LNCaP clone FGC (cell line): ENCODE measurements at regions not wholly inside any gene's neighbourhood (a gene's known extent, or its start where the extent isn't known, plus 50 kb on each side); places are given as distances from the start of the nearest gene placed in this dataset.
A peak's percentile ranks its signal among the peaks of the same experiment; 100 is the strongest.

ENCODE experiments used
- DNase-seq: peaks from one replicate; pipeline ENCODE4 v3.0.0-alpha.2; 2011; ENCODE audit warnings: low read depth
- H3K4me3 ChIP-seq: 2 replicates; pipeline ENCODE4 v1.5.1; 2011; ENCODE audit warnings: mild to moderate bottlenecking, low read depth, low read length, control low read depth
- TF ChIP-seq, protein P1 (sequence below): IDR thresholded peaks from 2 replicates; pipeline ENCODE4 v1.5.1; 2012; ENCODE audit warnings: mild to moderate bottlenecking; ENCODE audit not compliant: control insufficient read depth, insufficient read depth; ENCODE audit errors: extremely low read depth

- H3K4me3 ChIP-seq: no peak overlapping the region
- no peak for DNase-seq
- TF ChIP-seq, protein P1, sequence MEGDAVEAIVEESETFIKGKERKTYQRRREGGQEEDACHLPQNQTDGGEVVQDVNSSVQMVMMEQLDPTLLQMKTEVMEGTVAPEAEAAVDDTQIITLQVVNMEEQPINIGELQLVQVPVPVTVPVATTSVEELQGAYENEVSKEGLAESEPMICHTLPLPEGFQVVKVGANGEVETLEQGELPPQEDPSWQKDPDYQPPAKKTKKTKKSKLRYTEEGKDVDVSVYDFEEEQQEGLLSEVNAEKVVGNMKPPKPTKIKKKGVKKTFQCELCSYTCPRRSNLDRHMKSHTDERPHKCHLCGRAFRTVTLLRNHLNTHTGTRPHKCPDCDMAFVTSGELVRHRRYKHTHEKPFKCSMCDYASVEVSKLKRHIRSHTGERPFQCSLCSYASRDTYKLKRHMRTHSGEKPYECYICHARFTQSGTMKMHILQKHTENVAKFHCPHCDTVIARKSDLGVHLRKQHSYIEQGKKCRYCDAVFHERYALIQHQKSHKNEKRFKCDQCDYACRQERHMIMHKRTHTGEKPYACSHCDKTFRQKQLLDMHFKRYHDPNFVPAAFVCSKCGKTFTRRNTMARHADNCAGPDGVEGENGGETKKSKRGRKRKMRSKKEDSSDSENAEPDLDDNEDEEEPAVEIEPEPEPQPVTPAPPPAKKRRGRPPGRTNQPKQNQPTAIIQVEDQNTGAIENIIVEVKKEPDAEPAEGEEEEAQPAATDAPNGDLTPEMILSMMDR: no peak
Observed at GRCh38 chr3:55307622-55308021, 179.5 kb downstream of the WNT5A start.

GRCh38 chr3:55305696-55306485 lies 181.2 kb downstream of the WNT5A start:
- TF ChIP-seq, protein P1: no peak
- no peak for DNase-seq
- H3K4me3 ChIP-seq: no peak overlapping the region

- TF ChIP-seq, protein P1: no peak
Observed at GRCh38 chr3:55300701-55301100, 186.4 kb downstream of the WNT5A start.

GRCh38 chr3:55297706-55298105 lies 189.4 kb downstream of the WNT5A start:
- TF ChIP-seq, protein P1: no peak
- H3K4me3 ChIP-seq: no peak overlapping the region

More at GRCh38 chr3:55300701-55301100, 186.4 kb downstream of the WNT5A start:
- no peak overlapping the region for H3K4me3 ChIP-seq
- no peak for DNase-seq

DNA sequence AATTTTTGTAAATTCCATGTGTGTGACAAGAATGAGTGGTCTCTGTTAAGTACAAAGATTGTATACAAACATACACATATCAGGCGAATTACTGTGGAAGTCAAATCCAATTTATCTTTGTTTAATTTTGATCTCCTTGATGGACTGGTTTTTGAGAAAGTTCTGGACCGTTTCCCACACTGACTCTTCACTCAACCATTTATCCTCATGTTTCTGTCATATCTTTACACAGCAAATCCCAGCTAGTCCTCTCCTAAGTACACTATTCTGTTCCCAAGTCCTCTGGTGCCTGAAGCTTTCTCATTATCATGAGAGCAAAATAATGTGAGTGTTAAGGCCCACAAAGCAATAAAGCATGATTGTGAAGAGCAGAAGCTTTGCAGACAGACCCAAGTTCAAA lies 189.9 kb downstream of the WNT5A start:
- H3K4me3 ChIP-seq: no peak overlapping the region
- peak; percentile 60 for DNase-seq
- TF ChIP-seq, protein P1: no peak

More at GRCh38 chr3:55297706-55298105, 189.4 kb downstream of the WNT5A start:
- DNase-seq: no peak

DNA sequence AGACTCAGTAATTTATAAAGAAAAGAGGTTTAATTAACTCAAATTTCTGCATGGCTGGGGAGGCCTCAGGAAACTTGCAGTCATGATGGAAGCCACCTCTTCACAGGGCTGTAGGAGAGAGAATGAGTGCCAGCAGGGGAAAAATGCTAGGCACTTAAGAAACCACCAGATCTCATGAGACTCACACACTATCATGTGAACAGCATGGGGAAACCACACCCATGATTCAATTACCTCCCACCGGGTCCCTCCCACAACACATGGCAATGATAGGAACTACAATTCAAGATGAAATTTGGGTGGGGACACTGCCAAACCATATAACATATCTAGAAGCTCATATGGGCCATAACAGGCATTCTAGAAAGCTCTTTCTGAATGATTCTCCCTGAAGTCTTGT lies 190.3 kb downstream of the WNT5A start:
- TF ChIP-seq, protein P1: no peak
- DNase-seq: no peak
- no peak overlapping the region for H3K4me3 ChIP-seq

GRCh38 chr3:55296030-55296429 lies 191.1 kb downstream of the WNT5A start:
- no peak overlapping the region for H3K4me3 ChIP-seq
- DNase-seq: no peak

More at GRCh38 chr3:55296030-55296429, 191.1 kb downstream of the WNT5A start:
- TF ChIP-seq, protein P1: no peak
